Skeletal muscle satellite cell (primary cell): ENCODE measurements at regions not wholly inside any gene's neighbourhood (a gene's known extent, or its start where the extent isn't known, plus 50 kb on each side); places are given as distances from the start of the nearest gene placed in this dataset. TPM values are rescaled to one million over a fixed set of nuclear protein-coding genes. Genes with fewer than 3 reads are reported as not detected.

Source experiments
- small RNA-seq: library from RNA; depleted of rRNA; stranded (forward); fragments of <200 nt; gene quantifications from one replicate; pipeline ENCODE3, GENCODE V24; 2012

Small RNA genes lying in the stretch of these regions (small RNA-seq; reads per million reads assigned to genes)
- gene AC137527.1: not detected
